ENCODE measurements at regions not wholly inside any gene's neighbourhood (a gene's known extent, or its start where the extent isn't known, plus 50 kb on each side); places are given as distances from the start of the nearest gene placed in this dataset.

GRCh38 chr12:107399046-107399445 lies 286.6 kb upstream of the PWP1 start:
- TF ChIP-seq CTCF (IDR thresholded peaks at IDR 0.05) (no peak), POLR2A (IDR thresholded peaks at IDR 0.05) (no peak)

Measured in testis (tissue), 2 donors.